Neural cell (in vitro differentiated cells): ENCODE measurements at regions not wholly inside any gene's neighbourhood (a gene's known extent, or its start where the extent isn't known, plus 50 kb on each side); places are given as distances from the start of the nearest gene placed in this dataset.

ENCODE experiments used
- EZH2 ChIP-seq: fragments of 200-600, 300-800 bp; shearing (Covaris generic), sonication (generic); IDR thresholded peaks from 2 replicates; pipeline ENCODE4 v1.6.1; 2014; ENCODE audit warnings: antibody characterized with exemption, low read length, borderline replicate concordance, mild to moderate bottlenecking; ENCODE audit not compliant: insufficient read depth, poor library complexity, severe bottlenecking
- POLR2AphosphoS5 ChIP-seq: IDR thresholded peaks from 2 replicates; pipeline ENCODE4 v1.6.1; 2012
- RAD21 ChIP-seq: fragments of 450-650 bp; conservative IDR thresholded peaks from 2 replicates; pipeline ENCODE4 v1.6.1; 2014; ENCODE audit warnings: antibody characterized with exemption, mild to moderate bottlenecking, moderate library complexity
- TAF1 ChIP-seq: IDR thresholded peaks from 2 replicates; pipeline ENCODE4 v1.6.1; 2012; ENCODE audit warnings: low read depth
- TF ChIP-seq, protein P1 (sequence below): fragments of 450-650 bp; IDR thresholded peaks from 2 replicates; pipeline ENCODE4 v1.5.1; 2014; ENCODE audit warnings: antibody characterized with exemption, mild to moderate bottlenecking, moderate library complexity; ENCODE audit not compliant: poor library complexity, severe bottlenecking

DNA sequence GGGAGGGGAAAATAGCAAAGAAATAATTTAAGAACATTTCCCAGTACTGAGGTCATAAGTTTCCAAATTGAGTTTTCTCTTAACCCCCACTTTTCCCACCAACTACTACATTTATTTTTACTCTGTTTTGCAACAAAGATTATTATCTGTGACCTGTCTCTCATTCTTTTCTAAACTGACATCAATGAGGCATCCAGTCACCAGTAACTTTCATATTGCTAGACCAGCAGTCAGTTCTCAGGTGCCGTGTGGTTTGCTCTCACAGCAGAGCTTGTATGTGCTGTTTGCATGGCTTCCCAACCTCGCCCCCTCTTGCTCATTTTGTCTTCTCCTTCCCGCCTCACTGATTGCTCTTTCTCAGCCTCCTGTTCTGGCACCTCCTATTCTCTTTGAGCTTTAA is 1091.3 kb downstream of the TBC1D22A start:
- TF ChIP-seq, protein P1, sequence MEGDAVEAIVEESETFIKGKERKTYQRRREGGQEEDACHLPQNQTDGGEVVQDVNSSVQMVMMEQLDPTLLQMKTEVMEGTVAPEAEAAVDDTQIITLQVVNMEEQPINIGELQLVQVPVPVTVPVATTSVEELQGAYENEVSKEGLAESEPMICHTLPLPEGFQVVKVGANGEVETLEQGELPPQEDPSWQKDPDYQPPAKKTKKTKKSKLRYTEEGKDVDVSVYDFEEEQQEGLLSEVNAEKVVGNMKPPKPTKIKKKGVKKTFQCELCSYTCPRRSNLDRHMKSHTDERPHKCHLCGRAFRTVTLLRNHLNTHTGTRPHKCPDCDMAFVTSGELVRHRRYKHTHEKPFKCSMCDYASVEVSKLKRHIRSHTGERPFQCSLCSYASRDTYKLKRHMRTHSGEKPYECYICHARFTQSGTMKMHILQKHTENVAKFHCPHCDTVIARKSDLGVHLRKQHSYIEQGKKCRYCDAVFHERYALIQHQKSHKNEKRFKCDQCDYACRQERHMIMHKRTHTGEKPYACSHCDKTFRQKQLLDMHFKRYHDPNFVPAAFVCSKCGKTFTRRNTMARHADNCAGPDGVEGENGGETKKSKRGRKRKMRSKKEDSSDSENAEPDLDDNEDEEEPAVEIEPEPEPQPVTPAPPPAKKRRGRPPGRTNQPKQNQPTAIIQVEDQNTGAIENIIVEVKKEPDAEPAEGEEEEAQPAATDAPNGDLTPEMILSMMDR = no peak
- TF ChIP-seq TAF1 (no peak), EZH2 (no peak), POLR2AphosphoS5 (no peak), RAD21 (no peak)
